Testis (tissue), 2 donors: ENCODE measurements at regions not wholly inside any gene's neighbourhood (a gene's known extent, or its start where the extent isn't known, plus 50 kb on each side); places are given as distances from the start of the nearest gene placed in this dataset.

ENCODE experiments used
- DNase-seq: peaks from one replicate; pipeline ENCODE4 v3.0.0-alpha.2; 2019
- H3K27ac ChIP-seq, 2 donors: fragments of 200-600 bp; sonication (generic); one replicate each; pipeline ENCODE4 v1.5.1; 2019
- H3K27me3 ChIP-seq: fragments of 200-600 bp; sonication (generic); one replicate; pipeline ENCODE4 v1.5.1; 2019
- H3K36me3 ChIP-seq: fragments of 200-600 bp; sonication (generic); one replicate; pipeline ENCODE4 v1.5.1; 2017; ENCODE audit warnings: low read depth; ENCODE audit errors: missing control alignments
- H3K4me1 ChIP-seq: fragments of 200-600 bp; sonication (generic); one replicate; pipeline ENCODE4 v1.5.1; 2019
- H3K4me3 ChIP-seq, 2 donors: fragments of 200-600 bp; sonication (generic); one replicate each; pipeline ENCODE4 v1.5.1; 2017 to 2019
- H3K9me3 ChIP-seq: fragments of 200-600 bp; sonication (generic); one replicate; pipeline ENCODE4 v1.5.1; 2017
- CTCF ChIP-seq, 3 experiments: fragments of 450-650 bp in 2 of 3; fragments of 200-600 bp in 1 of 3; sonication (generic) in 1 of 3; IDR thresholded peaks; one replicate each; pipeline ENCODE4 v1.5.1; 2016 to 2019; ENCODE audit warnings: antibody characterized with exemption in 3 of 3, mild to moderate bottlenecking in 2 of 3, moderate library complexity in 1 of 3
- POLR2A ChIP-seq: fragments of 450-650 bp; IDR thresholded peaks from one replicate; pipeline ENCODE4 v1.6.1; 2017; ENCODE audit warnings: antibody characterized with exemption, mild to moderate bottlenecking, moderate library complexity
- WGBS, 2 donors: methylation state at CpG; one replicate each; pipeline ENCODE4 v1.1.5; 2018; 5-methylcytosine and 5-hydroxymethylcytosine counted together
- intact Hi-C: fragments of 100-400 bp; cut with DNase I; formaldehyde crosslinking; loops from one replicate; pipeline ENCODE4 v1.15.1; 2023; ENCODE audit warnings: low total_unique reads

GRCh38 chr1:118751166-118751565 is 237.0 kb downstream of the TBX15 start:
- no peaks in the 10 kb centered on the region for H3K9me3 ChIP-seq
- H3K27me3 ChIP-seq, result no peaks in the 10 kb centered on the region
- no peaks in the 10 kb centered on the region for H3K4me1 ChIP-seq
- TF ChIP-seq POLR2A (no peak), CTCF (IDR thresholded peaks at IDR 0.05) (no peak)
- no peak overlapping the region for H3K4me3 ChIP-seq
- H3K27ac ChIP-seq, result no peak overlapping the region
- intact Hi-C loops, result no loop called here
- no peaks in the 10 kb centered on the region for H3K36me3 ChIP-seq
- no peak for DNase-seq

- no peak for DNase-seq
- 75 to 98% methylated on average over 1 of the region's 1 CpG for WGBS, 2 donors
- intact Hi-C loops, result no loop called here
- no peaks in the 10 kb centered on the region for H3K4me1 ChIP-seq
- no peak for TF ChIP-seq CTCF (IDR thresholded peaks at IDR 0.05)
- no peak for TF ChIP-seq POLR2A
- H3K36me3 ChIP-seq, result no peaks in the 10 kb centered on the region
- no peak overlapping the region for H3K27ac ChIP-seq
- H3K9me3 ChIP-seq, result no peaks in the 10 kb centered on the region
- H3K4me3 ChIP-seq, result no peak overlapping the region
- no peaks in the 10 kb centered on the region for H3K27me3 ChIP-seq
Measured at GRCh38 chr1:118744420-118744819, 243.7 kb downstream of the TBX15 start.

- TF ChIP-seq CTCF (IDR thresholded peaks at IDR 0.05) (no peak), POLR2A (no peak)
- no peak for DNase-seq
- intact Hi-C loops, result no loop called here
- Histone ChIP-seq H3K4me3 (no peak overlapping the region), H3K36me3 (no peaks in the 10 kb centered on the region), H3K4me1 (no peaks in the 10 kb centered on the region), H3K9me3 (no peaks in the 10 kb centered on the region), H3K27ac (no peak overlapping the region), H3K27me3 (no peaks in the 10 kb centered on the region)
- 49 to 51% methylated on average over 4 of the region's 4 CpGs for WGBS, 2 donors
Measured at GRCh38 chr1:118739501-118739900, 248.6 kb downstream of the TBX15 start.

GRCh38 chr1:118736322-118736721 is 251.8 kb downstream of the TBX15 start:
- Histone ChIP-seq H3K4me3 (no peak overlapping the region), H3K27me3 (no peaks in the 10 kb centered on the region), H3K36me3 (no peaks in the 10 kb centered on the region), H3K4me1 (no peaks in the 10 kb centered on the region), H3K9me3 (no peaks in the 10 kb centered on the region), H3K27ac (no peak overlapping the region)
- WGBS, 2 donors, result 100% methylated on average over 1 of the region's 1 CpG
- intact Hi-C loops, result no loop called here
- no peak for DNase-seq
- TF ChIP-seq POLR2A, result no peak
- no peak for TF ChIP-seq CTCF (IDR thresholded peaks at IDR 0.05)

- DNase-seq, result no peak
- TF ChIP-seq CTCF (IDR thresholded peaks at IDR 0.05), result no peak
- no peak for TF ChIP-seq POLR2A
- Histone ChIP-seq H3K36me3 (no peaks in the 10 kb centered on the region), H3K27me3 (no peaks in the 10 kb centered on the region), H3K4me3 (no peak overlapping the region), H3K9me3 (no peaks in the 10 kb centered on the region), H3K27ac (no peak overlapping the region), H3K4me1 (no peaks in the 10 kb centered on the region)
- intact Hi-C loops, result no loop called here
- 78 to 82% methylated on average over 3 of the region's 3 CpGs for WGBS, 2 donors
Measured at GRCh38 chr1:118717893-118718292, 270.2 kb downstream of the TBX15 start.
